HEK293 (cell line): ENCODE measurements at regions not wholly inside any gene's neighbourhood (a gene's known extent, or its start where the extent isn't known, plus 50 kb on each side); places are given as distances from the start of the nearest gene placed in this dataset.

Experiments used
- CTCF ChIA-PET: fragments of 350-600 bp; formaldehyde crosslinking; extraction: SDS; loops from one replicate; lab custom pipeline; 2021; ENCODE audit warnings: antibody characterized with exemption; lab: Yijun Ruan, JAX
- POLR2A ChIA-PET: fragments of 300-600 bp; formaldehyde crosslinking; extraction: SDS; loops from one replicate; lab custom pipeline; 2020; ENCODE audit warnings: antibody characterized with exemption, inconsistent platforms; lab: Yijun Ruan, JAX
- H3K27ac ChIP-seq: fragments of 200-500 bp; sonication (Bioruptor generic); 2 replicates; pipeline ENCODE4 v1.5.1; 2014; ENCODE audit warnings: low read depth, low read length, control low read depth, inconsistent platforms; ENCODE audit errors: extremely low read depth
- H3K36me3 ChIP-seq, 2 experiments: fragments of 200-500 bp in 1 of 2; sonication (Bioruptor generic) in 1 of 2; 1 replicate in 1 of 2; 2 replicates in 1 of 2; pipeline ENCODE4 v1.5.1; 2014 to 2017; ENCODE audit warnings: inconsistent platforms in 2 of 2, low read length in 2 of 2; ENCODE audit not compliant: control insufficient read depth in 2 of 2, insufficient read depth in 1 of 2
- H3K4me1 ChIP-seq: fragments of 200-500 bp; sonication (Bioruptor generic); 2 replicates; pipeline ENCODE4 v1.5.1; 2014; ENCODE audit warnings: mild to moderate bottlenecking, low read length, inconsistent platforms; ENCODE audit not compliant: control insufficient read depth, insufficient read depth
- H3K4me3 ChIP-seq: 2 replicates; pipeline ENCODE4 v1.5.1; 2011; ENCODE audit warnings: low read depth, mild to moderate bottlenecking, control low read depth, low read length, moderate library complexity
- H3K9me3 ChIP-seq: fragments of 200-500 bp; sonication (Bioruptor generic); 2 replicates; pipeline ENCODE4 v1.5.1; 2014; ENCODE audit warnings: low read depth, low read length, inconsistent platforms; ENCODE audit not compliant: control insufficient read depth, insufficient read depth
- ATF2 ChIP-seq: fragments of 450-650 bp; formaldehyde crosslinking; IDR thresholded peaks from 2 replicates; pipeline ENCODE4 v1.5.1; 2016; ENCODE audit warnings: missing biosample characterization, missing genetic modification characterization, low read depth
- ELK4 ChIP-seq: IDR thresholded peaks from 2 replicates; pipeline ENCODE4 v1.6.1; 2011; ENCODE audit warnings: mild to moderate bottlenecking, low read depth, low read length, borderline replicate concordance
- GLI4 ChIP-seq: fragments of 450-650 bp; formaldehyde crosslinking; IDR thresholded peaks from 2 replicates; pipeline ENCODE4 v1.5.1; 2016; ENCODE audit warnings: missing biosample characterization, missing genetic modification characterization
- KLF16 ChIP-seq: fragments of 450-650 bp; formaldehyde crosslinking; IDR thresholded peaks from 2 replicates; pipeline ENCODE4 v1.5.1; 2017; ENCODE audit warnings: missing biosample characterization, missing genetic modification characterization
- KLF8 ChIP-seq: fragments of 450-650 bp; formaldehyde crosslinking; IDR thresholded peaks from 2 replicates; pipeline ENCODE4 v1.5.1; 2016; ENCODE audit warnings: missing biosample characterization, missing genetic modification characterization
- MYNN ChIP-seq: fragments of 450-650 bp; formaldehyde crosslinking; IDR thresholded peaks from 2 replicates; pipeline ENCODE4 v1.5.1; 2016; ENCODE audit warnings: missing biosample characterization, missing genetic modification characterization, borderline replicate concordance
- ZBTB7A ChIP-seq: fragments of 450-650 bp; formaldehyde crosslinking; IDR thresholded peaks from 2 replicates; pipeline ENCODE4 v1.5.1; 2016; ENCODE audit warnings: low read depth, missing biosample characterization, missing genetic modification characterization
- ZFP41 ChIP-seq: fragments of 450-650 bp; formaldehyde crosslinking; IDR thresholded peaks from 2 replicates; pipeline ENCODE4 v1.5.1; 2016; ENCODE audit warnings: missing biosample characterization, missing genetic modification characterization, borderline replicate concordance
- ZNF140 ChIP-seq: fragments of 450-650 bp; formaldehyde crosslinking; IDR thresholded peaks from 2 replicates; pipeline ENCODE4 v1.5.1; 2016; ENCODE audit warnings: missing biosample characterization, missing genetic modification characterization
- ZNF175 ChIP-seq: fragments of 450-650 bp; formaldehyde crosslinking; IDR thresholded peaks from 2 replicates; pipeline ENCODE4 v1.5.1; 2016; ENCODE audit warnings: missing biosample characterization, missing genetic modification characterization
- ZNF184 ChIP-seq: fragments of 450-650 bp; IDR thresholded peaks from 2 replicates; pipeline ENCODE4 v1.5.1; 2018; ENCODE audit warnings: missing biosample characterization, mild to moderate bottlenecking, missing genetic modification characterization
- ZNF211 ChIP-seq: fragments of 450-650 bp; formaldehyde crosslinking; IDR thresholded peaks from 2 replicates; pipeline ENCODE4 v1.5.1; 2016; ENCODE audit warnings: low read depth, missing biosample characterization, missing genetic modification characterization
- ZNF23 ChIP-seq: fragments of 450-650 bp; formaldehyde crosslinking; IDR thresholded peaks from 2 replicates; pipeline ENCODE4 v1.5.1; 2016; ENCODE audit warnings: missing biosample characterization, missing genetic modification characterization, borderline replicate concordance
- ZNF280C ChIP-seq: fragments of 450-650 bp; formaldehyde crosslinking; IDR thresholded peaks from 2 replicates; pipeline ENCODE4 v1.5.1; 2016; ENCODE audit warnings: missing biosample characterization, missing genetic modification characterization
- ZNF311 ChIP-seq: fragments of 450-650 bp; formaldehyde crosslinking; IDR thresholded peaks from 2 replicates; pipeline ENCODE4 v1.5.1; 2017; ENCODE audit warnings: missing biosample characterization, missing genetic modification characterization, borderline replicate concordance
- ZNF341 ChIP-seq: fragments of 450-650 bp; formaldehyde crosslinking; IDR thresholded peaks from 2 replicates; pipeline ENCODE4; 2016; ENCODE audit warnings: low read depth, missing biosample characterization, missing genetic modification characterization
- ZNF394 ChIP-seq: fragments of 450-650 bp; formaldehyde crosslinking; IDR thresholded peaks from 2 replicates; pipeline ENCODE4 v1.5.1; 2016; ENCODE audit warnings: missing biosample characterization, missing genetic modification characterization, mild to moderate bottlenecking, moderate library complexity, borderline replicate concordance
- ZNF521 ChIP-seq: fragments of 450-650 bp; formaldehyde crosslinking; IDR thresholded peaks from 2 replicates; pipeline ENCODE4 v1.5.1; 2017; ENCODE audit warnings: missing biosample characterization, mild to moderate bottlenecking, missing genetic modification characterization
- ZNF530 ChIP-seq: fragments of 450-650 bp; formaldehyde crosslinking; IDR thresholded peaks from 2 replicates; pipeline ENCODE4 v1.5.1; 2016; ENCODE audit warnings: low read depth, missing biosample characterization, missing genetic modification characterization
- ZNF623 ChIP-seq: fragments of 450-650 bp; formaldehyde crosslinking; IDR thresholded peaks from 2 replicates; pipeline ENCODE4 v1.5.1; 2016; ENCODE audit warnings: missing biosample characterization, missing genetic modification characterization
- ZNF776 ChIP-seq: fragments of 450-650 bp; formaldehyde crosslinking; IDR thresholded peaks from 2 replicates; pipeline ENCODE4 v1.5.0; 2017; ENCODE audit warnings: missing biosample characterization, missing genetic modification characterization, borderline replicate concordance
- TF ChIP-seq, protein P1 (sequence below): fragments of 450-650 bp; formaldehyde crosslinking; IDR thresholded peaks from 2 replicates; pipeline ENCODE4 v1.5.1; 2016; ENCODE audit warnings: missing biosample characterization, missing genetic modification characterization
- TF ChIP-seq, protein P2 (sequence below): fragments of 450-650 bp; formaldehyde crosslinking; IDR thresholded peaks from 2 replicates; pipeline ENCODE4; 2016; ENCODE audit warnings: missing biosample characterization, missing genetic modification characterization
- TF ChIP-seq, protein P3 (sequence below): fragments of 450-650 bp; formaldehyde crosslinking; IDR thresholded peaks from 2 replicates; pipeline ENCODE4 v1.5.1; 2016; ENCODE audit warnings: missing biosample characterization, missing genetic modification characterization
- TF ChIP-seq, protein P4 (sequence below): fragments of 450-650 bp; formaldehyde crosslinking; IDR thresholded peaks from 2 replicates; pipeline ENCODE4 v1.5.1; 2016; ENCODE audit warnings: missing biosample characterization, missing genetic modification characterization

DNA sequence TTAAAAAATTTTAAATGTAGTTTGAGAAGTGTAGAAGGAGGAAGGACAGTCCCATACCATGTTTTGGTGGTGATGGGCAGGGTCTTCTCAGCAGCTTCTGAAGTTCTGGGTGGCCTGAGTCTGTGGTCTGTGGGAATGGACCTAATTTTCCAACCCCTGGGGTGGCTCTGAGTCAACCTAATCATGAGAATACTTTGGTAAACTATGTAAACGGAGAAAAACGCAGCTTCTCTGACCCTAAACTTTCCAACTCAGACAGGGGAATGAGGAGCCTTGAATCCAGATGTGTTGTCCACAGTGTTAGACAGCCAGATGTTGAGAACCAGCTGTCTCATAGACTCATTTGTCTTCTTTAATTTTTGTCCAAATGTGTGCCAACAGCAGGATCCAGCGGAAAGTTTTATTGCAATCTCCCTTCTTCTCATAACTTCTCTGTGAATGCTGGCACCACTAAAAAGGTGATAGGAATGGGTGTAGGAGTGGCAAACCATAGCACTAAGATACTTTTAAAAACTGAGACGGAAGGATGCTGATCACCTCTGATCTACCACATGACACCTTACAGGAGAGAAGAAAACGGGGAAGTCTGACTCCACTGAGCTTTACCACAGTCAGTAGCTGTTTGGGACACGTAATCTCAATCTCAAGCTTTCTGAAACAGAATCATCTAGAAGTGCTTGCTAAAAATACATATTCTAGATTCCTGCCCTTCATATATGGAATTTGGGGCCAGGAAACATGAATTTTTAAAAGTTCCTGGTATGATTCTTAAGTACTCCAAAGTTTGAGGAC is 90.5 kb upstream of the PHYHIPL start (continued):
- no peak for TF ChIP-seq KLF8 (tag by site-specific recombination)
- TF ChIP-seq ELK4 = no peak
- TF ChIP-seq, protein P1, sequence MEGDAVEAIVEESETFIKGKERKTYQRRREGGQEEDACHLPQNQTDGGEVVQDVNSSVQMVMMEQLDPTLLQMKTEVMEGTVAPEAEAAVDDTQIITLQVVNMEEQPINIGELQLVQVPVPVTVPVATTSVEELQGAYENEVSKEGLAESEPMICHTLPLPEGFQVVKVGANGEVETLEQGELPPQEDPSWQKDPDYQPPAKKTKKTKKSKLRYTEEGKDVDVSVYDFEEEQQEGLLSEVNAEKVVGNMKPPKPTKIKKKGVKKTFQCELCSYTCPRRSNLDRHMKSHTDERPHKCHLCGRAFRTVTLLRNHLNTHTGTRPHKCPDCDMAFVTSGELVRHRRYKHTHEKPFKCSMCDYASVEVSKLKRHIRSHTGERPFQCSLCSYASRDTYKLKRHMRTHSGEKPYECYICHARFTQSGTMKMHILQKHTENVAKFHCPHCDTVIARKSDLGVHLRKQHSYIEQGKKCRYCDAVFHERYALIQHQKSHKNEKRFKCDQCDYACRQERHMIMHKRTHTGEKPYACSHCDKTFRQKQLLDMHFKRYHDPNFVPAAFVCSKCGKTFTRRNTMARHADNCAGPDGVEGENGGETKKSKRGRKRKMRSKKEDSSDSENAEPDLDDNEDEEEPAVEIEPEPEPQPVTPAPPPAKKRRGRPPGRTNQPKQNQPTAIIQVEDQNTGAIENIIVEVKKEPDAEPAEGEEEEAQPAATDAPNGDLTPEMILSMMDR = no peak
- no peak for TF ChIP-seq GLI4 (tag by site-specific recombination)
- TF ChIP-seq, protein P2, sequence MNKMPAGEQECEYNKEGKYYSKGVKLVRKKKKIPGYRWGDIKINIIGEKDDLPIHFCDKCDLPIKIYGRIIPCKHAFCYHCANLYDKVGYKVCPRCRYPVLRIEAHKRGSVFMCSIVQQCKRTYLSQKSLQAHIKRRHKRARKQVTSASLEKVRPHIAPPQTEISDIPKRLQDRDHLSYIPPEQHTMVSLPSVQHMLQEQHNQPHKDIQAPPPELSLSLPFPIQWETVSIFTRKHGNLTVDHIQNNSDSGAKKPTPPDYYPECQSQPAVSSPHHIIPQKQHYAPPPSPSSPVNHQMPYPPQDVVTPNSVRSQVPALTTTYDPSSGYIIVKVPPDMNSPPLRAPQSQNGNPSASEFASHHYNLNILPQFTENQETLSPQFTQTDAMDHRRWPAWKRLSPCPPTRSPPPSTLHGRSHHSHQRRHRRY (tag by site-specific recombination) = no peak
- no peak for TF ChIP-seq ZFP41 (tag by site-specific recombination)
- no peak for TF ChIP-seq ZBTB7A (tag by site-specific recombination)
- no peak for TF ChIP-seq ZNF23 (tag by site-specific recombination)
- no peak for TF ChIP-seq ZNF311 (tag by site-specific recombination)
- TF ChIP-seq, protein P3, sequence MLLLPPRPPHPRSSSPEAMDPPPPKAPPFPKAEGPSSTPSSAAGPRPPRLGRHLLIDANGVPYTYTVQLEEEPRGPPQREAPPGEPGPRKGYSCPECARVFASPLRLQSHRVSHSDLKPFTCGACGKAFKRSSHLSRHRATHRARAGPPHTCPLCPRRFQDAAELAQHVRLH (tag by site-specific recombination) = no peak
- no peak for TF ChIP-seq ZNF211
- TF ChIP-seq ZNF341 (tag by site-specific recombination) = no peak
- no peak for TF ChIP-seq ZNF175 (tag by site-specific recombination)
- TF ChIP-seq, protein P4, sequence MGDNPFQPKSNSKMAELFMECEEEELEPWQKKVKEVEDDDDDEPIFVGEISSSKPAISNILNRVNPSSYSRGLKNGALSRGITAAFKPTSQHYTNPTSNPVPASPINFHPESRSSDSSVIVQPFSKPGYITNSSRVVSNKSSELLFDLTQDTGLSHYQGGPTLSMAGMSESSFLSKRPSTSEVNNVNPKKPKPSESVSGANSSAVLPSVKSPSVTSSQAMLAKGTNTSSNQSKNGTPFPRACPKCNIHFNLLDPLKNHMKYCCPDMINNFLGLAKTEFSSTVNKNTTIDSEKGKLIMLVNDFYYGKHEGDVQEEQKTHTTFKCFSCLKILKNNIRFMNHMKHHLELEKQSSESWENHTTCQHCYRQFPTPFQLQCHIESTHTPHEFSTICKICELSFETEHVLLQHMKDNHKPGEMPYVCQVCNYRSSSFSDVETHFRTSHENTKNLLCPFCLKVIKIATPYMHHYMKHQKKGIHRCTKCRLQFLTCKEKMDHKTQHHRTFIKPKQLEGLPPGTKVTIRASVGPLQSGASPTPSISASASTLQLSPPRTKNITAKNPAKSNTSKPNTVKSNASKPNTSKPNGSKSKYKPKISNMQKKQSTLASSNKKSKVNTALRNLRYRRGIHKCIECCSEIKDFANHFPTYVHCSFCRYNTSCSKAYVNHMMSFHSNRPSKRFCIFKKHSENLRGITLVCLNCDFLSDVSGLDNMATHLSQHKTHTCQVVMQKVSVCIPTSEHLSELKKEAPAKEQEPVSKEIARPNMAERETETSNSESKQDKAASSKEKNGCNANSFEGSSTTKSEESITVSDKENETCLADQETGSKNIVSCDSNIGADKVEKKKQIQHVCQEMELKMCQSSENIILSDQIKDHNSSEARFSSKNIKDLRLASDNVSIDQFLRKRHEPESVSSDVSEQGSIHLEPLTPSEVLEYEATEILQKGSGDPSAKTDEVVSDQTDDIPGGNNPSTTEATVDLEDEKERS (tag by site-specific recombination) = no peak
- no peak for TF ChIP-seq ZNF280C (tag by site-specific recombination)

DNA sequence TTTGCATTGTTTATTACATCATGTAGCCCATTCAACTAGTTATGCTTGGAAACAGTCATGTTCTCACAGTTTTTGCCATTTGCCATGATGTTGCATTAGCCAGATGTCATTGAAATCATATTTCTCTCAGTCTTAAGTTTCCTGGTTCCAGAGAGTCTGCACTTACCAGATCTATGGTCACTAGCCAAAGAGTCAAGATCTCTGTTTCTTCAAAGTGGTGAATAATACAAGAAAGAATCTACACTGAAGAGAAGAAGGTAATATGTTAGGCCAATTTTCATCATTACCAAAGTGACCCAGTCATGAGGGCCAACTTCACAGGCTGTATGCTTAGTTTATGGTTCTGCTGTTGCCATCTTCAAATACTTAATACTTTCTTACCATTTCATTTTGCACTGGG is 89.0 kb upstream of the PHYHIPL start:
- no peaks in the 10 kb centered on the region for H3K4me1 ChIP-seq
- no peaks in the 10 kb centered on the region for H3K36me3 ChIP-seq
- CTCF ChIA-PET = interaction anchor here (1.3 kb wide), 1 partner anchor 9 kb away, joined by 3 read pairs; no protein-coding TSS in a partner anchor
- H3K9me3 ChIP-seq = no peaks in the 10 kb centered on the region
- no peak overlapping the region for H3K4me3 ChIP-seq
- H3K27ac ChIP-seq = no peak overlapping the region
- POLR2A ChIA-PET = no interaction called here
- TF ChIP-seq ATF2 (no peak), KLF16 (tag by site-specific recombination) (no peak), ZNF623 (tag by site-specific recombination) (no peak), ZNF211 (no peak), ZNF776 (tag by site-specific recombination) (no peak), ZNF140 (tag by site-specific recombination) (no peak), ZNF521 (tag by site-specific recombination) (no peak), ZNF184 (no peak), MYNN (no peak), ZNF530 (tag by site-specific recombination) (no peak), ZNF23 (tag by site-specific recombination) (no peak), ZNF394 (no peak)
